ENCODE measurements at regions not wholly inside any gene's neighbourhood (a gene's known extent, or its start where the extent isn't known, plus 50 kb on each side); places are given as distances from the start of the nearest gene placed in this dataset.

DNA sequence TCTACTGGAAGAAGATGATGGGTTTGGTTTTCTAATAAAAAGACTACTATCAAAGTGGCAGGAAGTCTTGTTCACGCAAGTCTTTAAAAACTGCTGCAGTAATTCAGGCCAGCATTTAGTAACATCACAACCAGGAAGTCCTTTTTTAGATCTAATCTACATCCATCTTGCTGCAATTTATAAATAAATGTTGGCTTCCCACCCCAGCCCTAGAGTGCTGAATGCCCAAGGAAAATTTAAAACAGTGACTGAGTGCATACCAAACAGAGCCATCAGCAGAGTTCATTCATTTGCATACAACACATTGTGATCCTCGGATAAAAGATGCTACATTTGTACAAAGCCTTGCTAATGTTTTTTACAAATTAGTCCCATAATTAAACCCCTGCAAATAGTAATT, 72.1 kb downstream of the PHLDA1 start:
- H3K79me1 ChIP-seq (ENCODE audit: low read depth in 1 of 2, low read length in 2 of 2) = no peaks in the 10 kb centered on the region
- H3K9ac ChIP-seq (ENCODE audit: low read depth, low read length) = no peak overlapping the region
- H3K56ac ChIP-seq (ENCODE audit: extremely low read depth, insufficient read depth, low read length) = no peak overlapping the region
- no TSS peak for BruUV-seq (replicated peaks)
- no peak overlapping the region for H3K4me2 ChIP-seq (ENCODE audit: low read depth, low read length)
- H3K18ac ChIP-seq (ENCODE audit: low read depth, low read length) = no peak overlapping the region
- H3K36me3 ChIP-seq (ENCODE audit: control insufficient read depth, insufficient read depth, low read length) = no peaks in the 10 kb centered on the region
- ChIA-PET CTCF (no interaction called here), POLR2A (ENCODE audit: unreplicated experiment) (interaction anchor here (0.6 kb wide), 2 partner anchors 61 to 124 kb away, joined by 3 to 4 read pairs; no protein-coding TSS in a partner anchor)
- no peaks in the 10 kb centered on the region for H4K20me1 ChIP-seq (ENCODE audit: insufficient read depth, low read length)
- H3K23ac ChIP-seq (ENCODE audit: low read depth, low read length) = no peak overlapping the region
- intact Hi-C loops (cut with micrococcal nuclease) = no loop called here
- 0 out of 2 replicates have a peak overlapping the region, but pooled peaks have one; percentile 29 for H2BK20ac ChIP-seq (ENCODE audit: low read depth, low read length)
- in situ Hi-C loops (cut with MboI; ENCODE audit: low sequenced_read_pairs) = no loop called here
- H3K4me3 ChIP-seq (ENCODE audit: insufficient read depth, low read depth, low read length) = no peak overlapping the region
- peak overlapping the region in 1 of 2 experiments; percentile 56; a peak in 2 of 4 replicates for H4K8ac ChIP-seq (ENCODE audit: low read depth in 2 of 2, low read length in 2 of 2)
- H2AK9ac ChIP-seq (replicated peaks; ENCODE audit: low read depth, low read length, poor library complexity) = no peak overlapping the region
- dilution Hi-C loops (cut with HindIII; ENCODE audit: low sequenced_read_pairs, unreplicated experiment) = no loop called here
- no peaks in the 10 kb centered on the region for H3K27me3 ChIP-seq (ENCODE audit: control insufficient read depth, insufficient read depth, low read length)
- no peak overlapping the region for H4K5ac ChIP-seq (ENCODE audit: low read depth, low read length)
- 0 out of 2 replicates have a peak overlapping the region, but pooled peaks have one; percentile 33 for H3K14ac ChIP-seq (replicated peaks; ENCODE audit: low read depth, low read length)
- WGBS, 2 experiments (ENCODE audit: extremely low coverage in 2 of 2, insufficient read length in 1 of 2) = no CpG with 5 or more reads among the region's 2 CpGs
- no peak overlapping the region for H2AK5ac ChIP-seq (ENCODE audit: low read depth, low read length)
- ATAC-seq (ENCODE audit: low read depth) = peak; percentile 57
- TF ChIP-seq FOS (IDR thresholded peaks at IDR 0.05; ENCODE audit: low read depth, low read length) (no peak), MAZ (IDR thresholded peaks at IDR 0.05; ENCODE audit: borderline replicate concordance, low read depth, low read length) (no peak), CHD1 (IDR thresholded peaks at IDR 0.05; ENCODE audit: low read depth, low read length) (no peak), CTCF (conservative IDR thresholded peaks at IDR 0.05; ENCODE audit: low read depth, low read length) (no peak), SMC3 (IDR thresholded peaks at IDR 0.05; ENCODE audit: low read depth, low read length) (no peak), RCOR1 (IDR thresholded peaks at IDR 0.05; ENCODE audit: insufficient replicate concordance, low read length) (no peak), NFE2L2 (IDR thresholded peaks at IDR 0.05; ENCODE audit: low read depth, low read length) (no peak), RAD21 (IDR thresholded peaks at IDR 0.05; ENCODE audit: low read length) (no peak), CEBPB (IDR thresholded peaks at IDR 0.05; ENCODE audit: low read depth, low read length) (no peak), ELK1 (IDR thresholded peaks at IDR 0.05; ENCODE audit: borderline replicate concordance, low read depth, low read length) (no peak), BHLHE40 (IDR thresholded peaks at IDR 0.05; ENCODE audit: low read depth, low read length) (no peak), POLR2A (IDR thresholded peaks at IDR 0.05; ENCODE audit: low read depth, low read length) (no peak), MAFK (IDR thresholded peaks at IDR 0.05; ENCODE audit: low read depth, low read length) (no peak), MXI1 (IDR thresholded peaks at IDR 0.05; ENCODE audit: borderline replicate concordance, low read depth, low read length) (no peak)
- peaks cover 12% of the 10 kb centered on the region for H3K4me1 ChIP-seq (ENCODE audit: control insufficient read depth, insufficient read depth, low read length)
- no peak overlapping the region for H2BK5ac ChIP-seq (ENCODE audit: low read depth, low read length, poor library complexity, severe bottlenecking)
- H2BK120ac ChIP-seq (ENCODE audit: low read depth, low read length) = peak overlapping the region; percentile 71
- H2AFZ ChIP-seq (replicated peaks; ENCODE audit: low read length, poor library complexity) = no peak overlapping the region
- H3K27ac ChIP-seq (ENCODE audit: insufficient read depth, low read length) = no peak overlapping the region
- H4K91ac ChIP-seq (ENCODE audit: insufficient read depth, low read depth, low read length) = peak overlapping the region; percentile 18; the same call in 1 of the 2 replicates
- no peaks in the 10 kb centered on the region for H3K9me3 ChIP-seq (ENCODE audit: control insufficient read depth, insufficient read depth, low read length)
- H3K4ac ChIP-seq (ENCODE audit: low read depth, low read length) = peak overlapping the region; percentile 19; the same call in 1 of the 2 replicates
- no peak for DNase-seq
- peaks cover 8% of the 10 kb centered on the region; the same call in 1 of the 2 replicates for H3K9me1 ChIP-seq (ENCODE audit: insufficient read depth, low read length)
- H2BK15ac ChIP-seq (ENCODE audit: low read depth, low read length) = peak overlapping the region; percentile 47; the same call in 1 of the 3 replicates
